HG02678 (cell line): ENCODE measurements at regions not wholly inside any gene's neighbourhood (a gene's known extent, or its start where the extent isn't known, plus 50 kb on each side); places are given as distances from the start of the nearest gene placed in this dataset.

Source experiments
- ATAC-seq: cut with Tn5 transposase; IDR thresholded peaks from one replicate; pipeline ENCODE4 v1.9.1; 2021; ENCODE audit warnings: mild to moderate bottlenecking, moderate library complexity; ENCODE audit not compliant: unreplicated experiment

DNA sequence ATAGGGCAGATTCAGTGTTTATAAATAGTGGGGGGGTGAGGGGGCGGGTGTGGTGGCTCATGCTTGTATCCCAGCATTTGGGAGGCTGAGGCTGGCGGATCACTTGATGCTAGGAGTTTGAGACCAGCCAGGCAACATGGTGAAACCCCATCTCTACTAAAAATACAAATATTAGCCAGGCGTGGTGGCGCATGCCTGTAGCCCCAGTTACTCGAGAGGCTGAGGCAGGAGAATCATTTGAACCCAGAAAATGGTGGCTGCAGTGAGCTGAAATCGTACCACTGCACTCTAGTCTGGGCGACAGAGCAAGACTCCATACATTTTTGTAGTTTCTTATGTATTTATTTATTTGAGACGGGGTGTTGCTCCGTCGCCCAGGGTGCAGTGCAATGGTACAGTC, 109.0 kb upstream of the ZNF217 start:
- no peak for ATAC-seq

DNA sequence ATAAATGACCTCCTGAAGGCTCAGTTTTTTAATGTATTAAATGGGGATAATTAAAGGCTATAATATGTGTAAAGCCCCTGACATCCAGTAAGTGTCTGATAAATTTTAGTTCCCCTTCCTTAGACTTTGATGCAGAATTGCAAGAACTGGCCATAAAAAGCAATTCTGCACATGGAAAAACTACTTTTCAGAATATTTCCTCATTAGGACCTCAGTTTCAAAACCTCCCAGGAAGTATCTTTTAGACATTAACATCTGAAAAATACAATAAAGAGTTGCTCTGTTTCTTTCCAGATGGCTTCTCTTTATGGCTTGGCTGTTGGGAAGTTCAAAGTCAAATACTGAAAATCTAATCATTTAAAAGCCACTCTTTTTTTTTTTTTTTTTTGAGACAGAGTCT, 106.3 kb upstream of the ZNF217 start:
- ATAC-seq = no peak

GRCh38 chr20:53699085-53699674, 105.5 kb upstream of the ZNF217 start:
- ATAC-seq = no peak

GRCh38 chr20:53698371-53698978, 104.8 kb upstream of the ZNF217 start:
- ATAC-seq = no peak

DNA sequence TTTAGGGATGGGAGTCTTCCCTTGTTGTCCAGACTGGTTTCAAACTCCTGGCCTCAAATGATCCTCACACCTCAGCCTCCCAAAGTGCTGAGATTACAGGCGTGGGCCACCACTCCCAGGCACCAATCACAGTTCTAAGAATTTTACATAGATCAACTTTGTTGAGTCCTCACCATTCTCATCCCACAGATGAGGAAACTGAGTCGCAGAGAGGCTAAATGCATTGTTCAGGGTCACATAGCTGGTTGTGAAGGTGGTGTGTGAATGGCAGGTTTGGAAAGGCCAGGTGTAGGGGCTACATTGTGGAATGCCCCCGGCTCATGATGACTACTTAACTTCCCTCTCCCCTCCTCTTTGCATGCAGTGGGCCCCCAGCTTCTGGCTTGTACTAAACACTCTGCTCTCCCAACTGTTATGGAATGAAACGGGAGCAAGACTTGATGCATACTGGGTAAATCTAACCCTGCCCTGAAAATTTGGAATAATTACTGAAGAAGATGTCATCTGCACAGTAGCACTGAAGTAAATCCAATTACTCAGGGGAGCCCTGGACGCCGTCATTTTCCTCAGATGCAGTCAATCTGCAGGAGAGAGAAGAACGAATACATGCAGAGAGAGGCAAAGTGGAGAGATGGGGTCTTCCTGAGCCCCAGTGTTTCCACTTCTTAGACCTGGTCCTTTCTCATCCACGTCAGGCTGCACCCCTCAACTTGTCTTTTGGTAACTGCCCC, 102.3 kb upstream of the ZNF217 start:
- ATAC-seq = no peak

DNA sequence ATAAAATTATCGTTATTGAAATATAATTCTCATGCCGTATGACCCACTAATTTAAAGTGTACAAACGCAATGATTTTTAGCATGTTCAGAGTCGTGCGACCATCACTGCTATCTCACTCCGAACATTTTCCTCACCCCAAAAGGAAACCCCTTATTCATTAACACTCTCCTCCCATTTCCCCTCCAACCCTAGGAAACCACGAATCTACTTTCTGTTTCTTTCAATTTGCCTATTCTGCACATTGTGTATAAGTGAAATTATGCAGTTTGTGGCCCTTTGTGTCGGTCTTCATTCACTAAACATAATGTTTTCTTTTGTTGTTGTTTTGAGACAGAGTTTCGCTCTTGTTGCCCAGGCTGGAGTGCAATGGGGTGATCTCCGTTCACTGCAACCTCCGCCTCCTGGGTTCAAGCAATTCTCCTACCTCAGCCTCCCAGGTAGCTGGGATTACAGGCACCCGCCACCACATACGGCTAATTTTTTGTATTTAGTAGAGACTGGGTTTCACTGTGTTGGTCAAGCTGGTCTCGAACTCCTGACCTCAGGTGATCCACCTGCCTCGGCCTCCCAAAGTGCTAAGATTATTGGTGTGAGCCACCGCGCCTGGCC, 99.7 kb upstream of the ZNF217 start:
- peak; percentile 51 for ATAC-seq

DNA sequence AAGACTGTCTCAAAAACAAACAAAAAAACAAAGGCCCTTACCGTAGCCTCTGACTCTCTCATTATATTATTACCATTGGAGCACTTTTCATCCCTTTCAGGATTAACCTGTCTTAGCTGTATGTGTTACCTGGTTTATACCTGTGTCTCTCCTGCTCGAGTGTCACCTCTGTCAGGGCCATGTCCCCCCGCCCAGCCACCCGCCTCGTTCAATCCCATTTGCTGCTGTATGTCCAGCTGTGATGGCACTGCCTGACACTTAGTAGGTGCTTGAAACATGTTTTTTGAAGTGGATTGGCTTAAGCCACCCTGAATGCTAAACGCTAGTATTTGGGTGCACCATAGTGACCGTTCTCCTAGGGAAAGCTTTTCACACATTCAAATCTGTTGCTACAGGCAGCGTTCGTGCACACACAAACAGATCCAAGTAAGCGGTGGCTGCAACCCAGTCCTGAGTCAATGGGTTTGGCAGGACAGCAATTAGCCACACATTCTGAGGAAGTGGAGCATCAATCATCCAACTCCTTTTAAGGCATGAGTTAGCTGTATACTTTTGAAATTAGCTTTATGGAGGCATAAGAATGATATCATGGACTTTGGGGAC, 98.9 kb upstream of the ZNF217 start:
- ATAC-seq = no peak

GRCh38 chr20:53691811-53692192, 98.2 kb upstream of the ZNF217 start:
- no peak for ATAC-seq

GRCh38 chr20:53691060-53691810, 97.6 kb upstream of the ZNF217 start:
- no peak for ATAC-seq

- no peak for ATAC-seq
Measured at GRCh38 chr20:53688085-53688484, 94.4 kb upstream of the ZNF217 start.

- ATAC-seq = no peak
Measured at GRCh38 chr20:53685070-53685595, 91.5 kb upstream of the ZNF217 start.

DNA sequence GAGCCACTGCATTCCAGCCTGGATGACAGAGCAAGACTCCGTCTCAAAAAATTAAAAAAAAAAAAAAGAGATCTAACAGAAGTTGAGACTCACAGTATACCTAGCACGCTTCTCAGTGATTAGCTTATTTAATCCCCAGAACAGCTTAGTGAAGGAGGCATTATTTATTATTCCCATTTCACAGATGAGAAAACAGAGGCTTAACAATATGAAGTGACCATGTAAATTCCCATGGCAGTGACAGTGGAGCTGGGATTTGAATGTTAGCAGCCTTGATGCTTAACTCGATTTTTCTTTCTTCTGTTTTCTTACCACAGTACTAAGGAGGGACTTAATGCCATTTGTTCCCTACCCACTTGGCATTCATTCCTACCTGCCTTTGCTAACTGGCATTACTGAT, 89.9 kb upstream of the ZNF217 start:
- no peak for ATAC-seq

GRCh38 chr20:53681352-53682212, 87.9 kb upstream of the ZNF217 start:
- no peak for ATAC-seq

DNA sequence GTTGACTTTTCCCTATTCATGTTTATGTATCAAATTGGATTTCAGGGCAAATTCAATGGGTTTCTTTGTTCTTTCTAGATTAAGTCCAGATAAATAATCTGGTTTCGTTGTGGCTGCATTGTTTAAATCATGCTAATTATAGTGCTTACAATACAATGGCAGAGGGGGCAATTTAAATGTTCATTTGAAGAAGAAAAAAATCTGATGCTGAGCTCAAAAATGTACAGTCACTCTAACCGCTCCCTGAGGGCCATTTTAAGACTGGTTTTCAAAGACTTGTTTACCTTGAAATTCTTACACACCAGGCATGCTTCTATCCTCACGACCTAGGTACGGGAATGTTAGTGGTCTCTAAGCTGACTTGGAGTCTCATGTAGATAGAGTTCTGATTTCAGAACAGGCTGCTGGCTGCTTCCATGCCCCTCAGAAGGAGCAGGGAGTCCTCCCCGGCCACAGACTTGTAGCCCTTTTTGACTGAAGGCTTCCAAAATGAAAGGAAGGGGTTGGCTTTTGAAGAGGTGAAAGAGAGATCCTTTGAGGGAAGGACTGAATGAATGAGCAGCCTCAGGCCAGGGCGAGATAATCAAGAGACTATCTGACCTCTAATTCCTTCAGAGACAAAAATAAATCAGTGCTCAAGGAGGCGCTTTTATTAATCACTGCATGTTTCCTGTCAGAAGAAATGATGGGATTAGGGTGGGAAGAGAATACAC, 86.1 kb upstream of the ZNF217 start:
- no peak for ATAC-seq

GRCh38 chr20:53678990-53679596, 85.5 kb upstream of the ZNF217 start:
- no peak for ATAC-seq

GRCh38 chr20:53678315-53678989, 84.8 kb upstream of the ZNF217 start:
- ATAC-seq = no peak

DNA sequence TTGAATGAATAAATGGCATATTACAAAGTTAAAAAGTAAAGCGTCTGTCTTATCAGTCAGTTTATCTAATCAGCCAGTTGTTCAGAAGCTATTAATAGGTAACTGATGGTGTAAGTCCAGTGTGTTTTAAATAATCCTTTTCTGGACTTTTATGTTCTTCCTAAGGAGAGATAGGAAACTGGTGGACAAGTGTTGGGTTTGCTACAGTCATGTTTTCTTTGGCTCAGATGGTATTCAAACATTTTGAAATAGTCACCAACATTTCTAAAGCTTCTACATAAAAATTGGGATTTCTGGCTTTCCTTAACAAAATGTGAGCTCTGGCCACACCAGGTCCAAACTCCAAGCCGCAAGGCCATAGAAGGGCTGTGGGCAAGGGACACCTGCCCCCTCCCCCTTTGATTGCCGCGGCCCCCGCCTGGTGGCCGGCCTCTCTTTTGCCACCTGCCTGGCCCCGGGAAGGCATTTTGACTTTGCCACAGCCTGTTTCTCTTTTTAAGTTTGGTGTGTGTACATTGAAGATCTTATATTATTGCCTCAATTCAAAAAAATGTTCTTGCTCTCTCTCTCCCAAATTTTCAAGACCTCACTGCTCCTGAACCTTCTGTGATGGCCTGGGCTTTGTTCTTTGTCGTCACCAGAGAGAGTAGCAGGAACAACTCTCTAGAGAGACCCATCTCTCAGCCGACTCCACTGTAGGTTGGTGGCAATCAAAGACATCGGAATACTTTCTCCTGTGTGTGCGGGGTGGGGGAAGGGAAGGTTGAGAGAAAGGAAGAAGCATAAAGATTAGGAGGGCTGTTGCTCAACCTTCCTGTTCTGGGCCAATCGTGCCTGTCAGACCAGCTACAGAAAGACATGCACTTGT, 84.0 kb upstream of the ZNF217 start:
- ATAC-seq = no peak
